ENCODE measurements at regions not wholly inside any gene's neighbourhood (a gene's known extent, or its start where the extent isn't known, plus 50 kb on each side); places are given as distances from the start of the nearest gene placed in this dataset.

- intact Hi-C loops (cut with DNase I; ENCODE audit: low total_unique reads), result no loop called here
- no peaks in the 10 kb centered on the region for H3K4me1 ChIP-seq
- H3K27ac ChIP-seq, result no peak overlapping the region
- H3K4me3 ChIP-seq, result no peak overlapping the region
- H3K36me3 ChIP-seq, result no peaks in the 10 kb centered on the region
- TF ChIP-seq POLR2A (IDR thresholded peaks at IDR 0.05) (no peak), CTCF (IDR thresholded peaks at IDR 0.05) (no peak)
- H3K9me3 ChIP-seq, result peaks cover 0 to 3% of the 10 kb centered on the region in 2 donors
- H3K27me3 ChIP-seq, result no peaks in the 10 kb centered on the region
- DNase-seq, result no peak
Measured at GRCh38 chr14:38090506-38090905, 117.2 kb upstream of the SSTR1 start.

- Histone ChIP-seq H3K27ac (no peak overlapping the region), H3K4me1 (no peaks in the 10 kb centered on the region), H3K27me3 (no peaks in the 10 kb centered on the region), H3K9me3 (peaks cover 0 to 2% of the 10 kb centered on the region in 2 donors), H3K4me3 (no peak overlapping the region), H3K36me3 (no peaks in the 10 kb centered on the region)
- DNase-seq, result no peak
- TF ChIP-seq CTCF (IDR thresholded peaks at IDR 0.05), result no peak
- TF ChIP-seq POLR2A (IDR thresholded peaks at IDR 0.05), result no peak
- intact Hi-C loops (cut with DNase I; ENCODE audit: low total_unique reads), result no loop called here
Measured at GRCh38 chr14:38098074-38098836, 109.4 kb upstream of the SSTR1 start.

GRCh38 chr14:38101679-38102078 lies 106.0 kb upstream of the SSTR1 start:
- Histone ChIP-seq H3K27me3 (no peaks in the 10 kb centered on the region), H3K4me3 (no peak overlapping the region), H3K4me1 (no peaks in the 10 kb centered on the region), H3K9me3 (no peaks in the 10 kb centered on the region), H3K36me3 (no peaks in the 10 kb centered on the region), H3K27ac (no peak overlapping the region)
- TF ChIP-seq CTCF (IDR thresholded peaks at IDR 0.05), result no peak
- TF ChIP-seq POLR2A (IDR thresholded peaks at IDR 0.05), result no peak
- no peak for DNase-seq
- intact Hi-C loops (cut with DNase I; ENCODE audit: low total_unique reads), result no loop called here

- Histone ChIP-seq H3K27ac (no peak overlapping the region), H3K4me3 (no peak overlapping the region), H3K4me1 (no peaks in the 10 kb centered on the region), H3K36me3 (no peaks in the 10 kb centered on the region), H3K9me3 (no peaks in the 10 kb centered on the region), H3K27me3 (no peaks in the 10 kb centered on the region)
- no peak for DNase-seq
- TF ChIP-seq CTCF (IDR thresholded peaks at IDR 0.05), result no peak
- TF ChIP-seq POLR2A (IDR thresholded peaks at IDR 0.05), result no peak
- intact Hi-C loops (cut with DNase I; ENCODE audit: low total_unique reads), result no loop called here
Measured at GRCh38 chr14:38103542-38104225, 104.0 kb upstream of the SSTR1 start.

DNA sequence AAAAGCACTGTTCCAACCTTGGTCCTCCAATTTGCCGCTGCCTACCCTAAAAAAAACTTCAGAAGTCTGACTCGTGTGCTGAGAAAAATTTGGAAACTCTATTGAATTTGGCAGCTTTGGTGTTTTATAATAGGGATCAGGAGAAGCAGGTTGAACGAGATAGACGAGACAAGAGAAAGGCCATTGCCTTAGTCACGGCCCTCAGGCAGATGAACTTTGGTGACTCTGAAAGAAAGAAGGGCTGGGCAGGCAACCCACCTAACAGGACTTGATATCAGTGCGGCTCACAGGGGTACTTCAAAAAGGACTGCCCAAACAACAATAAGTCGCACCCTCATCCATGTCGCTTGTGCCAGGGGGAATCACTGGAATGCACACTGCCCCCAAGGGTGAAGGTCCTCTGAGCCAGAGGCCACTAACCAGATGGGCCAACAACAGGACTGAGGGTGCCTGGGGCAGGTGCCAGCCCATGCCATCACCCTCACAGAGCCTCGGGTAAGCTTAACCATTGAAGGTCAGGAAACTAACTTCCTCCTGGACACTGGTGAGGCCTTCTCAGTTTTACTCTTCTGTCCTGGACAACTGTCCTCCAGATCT lies 102.5 kb upstream of the SSTR1 start:
- intact Hi-C loops (cut with DNase I; ENCODE audit: low total_unique reads), result no loop called here
- no peak overlapping the region for H3K27ac ChIP-seq
- H3K36me3 ChIP-seq, result no peaks in the 10 kb centered on the region
- H3K4me1 ChIP-seq, result no peaks in the 10 kb centered on the region
- H3K4me3 ChIP-seq, result no peak overlapping the region
- H3K9me3 ChIP-seq, result no peaks in the 10 kb centered on the region
- no peak for DNase-seq
- TF ChIP-seq POLR2A (IDR thresholded peaks at IDR 0.05) (no peak), CTCF (IDR thresholded peaks at IDR 0.05) (no peak)
- H3K27me3 ChIP-seq, result no peaks in the 10 kb centered on the region

Data from uterus (tissue), 3 donors.